Osteocyte (in vitro differentiated cells): ENCODE measurements at regions not wholly inside any gene's neighbourhood (a gene's known extent, or its start where the extent isn't known, plus 50 kb on each side); places are given as distances from the start of the nearest gene placed in this dataset.

Experiments used
- DNase-seq: peaks from one replicate; pipeline ENCODE4 v3.0.0; 2021; ENCODE audit warnings: mixed read lengths; ENCODE audit not compliant: unreplicated experiment; ENCODE audit errors: extremely low spot score
- H3K27ac Mint-ChIP-seq: one replicate; pipeline ENCODE4 v1.8.0; 2021; ENCODE audit warnings: mild to moderate bottlenecking, mixed read lengths; ENCODE audit not compliant: unreplicated experiment
- H3K27me3 Mint-ChIP-seq: one replicate; pipeline ENCODE4 v1.8.0; 2021; ENCODE audit warnings: mixed read lengths; ENCODE audit not compliant: unreplicated experiment
- H3K36me3 Mint-ChIP-seq: one replicate; pipeline ENCODE4 v1.8.0; 2021; ENCODE audit warnings: mixed read lengths; ENCODE audit not compliant: unreplicated experiment
- H3K4me1 Mint-ChIP-seq: one replicate; pipeline ENCODE4 v1.8.0; 2021; ENCODE audit warnings: mixed read lengths; ENCODE audit not compliant: unreplicated experiment
- H3K4me3 Mint-ChIP-seq: one replicate; pipeline ENCODE4 v1.8.0; 2021; ENCODE audit warnings: mild to moderate bottlenecking, moderate library complexity, mixed read lengths; ENCODE audit not compliant: unreplicated experiment
- H3K9me3 Mint-ChIP-seq: one replicate; pipeline ENCODE4 v1.8.0; 2021; ENCODE audit warnings: mixed read lengths; ENCODE audit not compliant: unreplicated experiment
- TF ChIP-seq, protein P1 (sequence below): fragments of 200-600 bp; sonication (generic); IDR thresholded peaks from 2 replicates; pipeline ENCODE4 v1.5.0; 2021; ENCODE audit warnings: antibody characterized with exemption, mild to moderate bottlenecking, moderate library complexity

GRCh38 chr10:130814610-130815009, 496.9 kb downstream of the TCERG1L start:
- Mint-ChIP-seq H3K9me3 (peaks cover 36% of the 10 kb centered on the region), H3K4me3 (no peak overlapping the region), H3K27ac (no peak overlapping the region), H3K36me3 (no peaks in the 10 kb centered on the region), H3K27me3 (no peaks in the 10 kb centered on the region), H3K4me1 (no peaks in the 10 kb centered on the region)
- TF ChIP-seq, protein P1, sequence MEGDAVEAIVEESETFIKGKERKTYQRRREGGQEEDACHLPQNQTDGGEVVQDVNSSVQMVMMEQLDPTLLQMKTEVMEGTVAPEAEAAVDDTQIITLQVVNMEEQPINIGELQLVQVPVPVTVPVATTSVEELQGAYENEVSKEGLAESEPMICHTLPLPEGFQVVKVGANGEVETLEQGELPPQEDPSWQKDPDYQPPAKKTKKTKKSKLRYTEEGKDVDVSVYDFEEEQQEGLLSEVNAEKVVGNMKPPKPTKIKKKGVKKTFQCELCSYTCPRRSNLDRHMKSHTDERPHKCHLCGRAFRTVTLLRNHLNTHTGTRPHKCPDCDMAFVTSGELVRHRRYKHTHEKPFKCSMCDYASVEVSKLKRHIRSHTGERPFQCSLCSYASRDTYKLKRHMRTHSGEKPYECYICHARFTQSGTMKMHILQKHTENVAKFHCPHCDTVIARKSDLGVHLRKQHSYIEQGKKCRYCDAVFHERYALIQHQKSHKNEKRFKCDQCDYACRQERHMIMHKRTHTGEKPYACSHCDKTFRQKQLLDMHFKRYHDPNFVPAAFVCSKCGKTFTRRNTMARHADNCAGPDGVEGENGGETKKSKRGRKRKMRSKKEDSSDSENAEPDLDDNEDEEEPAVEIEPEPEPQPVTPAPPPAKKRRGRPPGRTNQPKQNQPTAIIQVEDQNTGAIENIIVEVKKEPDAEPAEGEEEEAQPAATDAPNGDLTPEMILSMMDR: no peak
- peak; percentile 51 for DNase-seq

DNA sequence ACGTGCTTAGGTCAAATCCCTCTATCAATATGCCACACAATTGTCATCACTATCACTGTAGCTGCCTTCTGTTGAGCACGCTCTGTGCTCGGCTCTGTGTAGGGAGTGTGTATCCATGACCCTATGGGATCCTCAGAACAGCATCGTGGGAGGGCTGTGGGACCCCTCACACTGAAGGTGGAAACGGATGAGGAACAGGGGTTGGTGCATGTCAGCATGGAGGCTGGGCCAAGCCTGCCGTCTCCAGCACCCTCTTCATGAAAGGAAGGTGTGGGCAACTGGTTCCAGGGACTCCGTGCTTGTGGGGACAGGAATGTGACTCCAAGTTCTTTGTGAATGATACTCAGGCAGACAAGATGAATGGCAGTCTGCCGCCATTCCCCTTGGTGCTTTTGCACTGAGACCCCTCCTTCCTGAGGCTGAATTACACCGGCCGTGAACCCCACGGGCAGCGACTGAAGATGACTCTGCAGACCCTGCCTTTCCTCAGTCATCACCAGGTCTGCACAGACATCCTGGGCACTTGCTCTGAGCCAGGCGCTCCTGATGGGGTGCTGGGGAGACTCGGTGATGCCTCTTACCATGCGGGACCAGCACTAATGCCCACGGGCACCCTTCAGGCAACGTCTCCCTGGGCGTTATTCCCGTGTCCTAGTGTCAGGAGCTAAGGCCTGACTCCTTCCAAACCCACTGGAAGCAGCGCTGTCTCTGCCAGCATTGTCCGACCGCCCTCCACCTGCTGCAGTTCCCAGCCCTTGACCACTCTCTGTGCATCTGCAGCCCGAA, 495.2 kb downstream of the TCERG1L start:
- Mint-ChIP-seq H3K9me3 (peaks cover 46% of the 10 kb centered on the region), H3K4me3 (no peak overlapping the region), H3K27ac (no peak overlapping the region), H3K4me1 (no peaks in the 10 kb centered on the region), H3K36me3 (no peaks in the 10 kb centered on the region), H3K27me3 (no peaks in the 10 kb centered on the region)
- TF ChIP-seq, protein P1: no peak
- peak; percentile 70 for DNase-seq

- Mint-ChIP-seq H3K27ac (no peak overlapping the region), H3K27me3 (no peaks in the 10 kb centered on the region), H3K4me1 (no peaks in the 10 kb centered on the region), H3K4me3 (no peak overlapping the region), H3K36me3 (no peaks in the 10 kb centered on the region), H3K9me3 (peaks cover 47% of the 10 kb centered on the region)
- TF ChIP-seq, protein P1: no peak
- peak; percentile 64 for DNase-seq
These were observed 494.4 kb downstream of the TCERG1L start for GRCh38 chr10:130817046-130817624.

GRCh38 chr10:130817674-130818073, 493.8 kb downstream of the TCERG1L start:
- TF ChIP-seq, protein P1: no peak
- no peak overlapping the region for H3K27ac Mint-ChIP-seq
- H3K27me3 Mint-ChIP-seq: no peaks in the 10 kb centered on the region
- no peaks in the 10 kb centered on the region for H3K36me3 Mint-ChIP-seq
- H3K4me3 Mint-ChIP-seq: no peak overlapping the region
- H3K9me3 Mint-ChIP-seq: peaks cover 46% of the 10 kb centered on the region
- peak; percentile 19 for DNase-seq
- H3K4me1 Mint-ChIP-seq: no peaks in the 10 kb centered on the region

DNA sequence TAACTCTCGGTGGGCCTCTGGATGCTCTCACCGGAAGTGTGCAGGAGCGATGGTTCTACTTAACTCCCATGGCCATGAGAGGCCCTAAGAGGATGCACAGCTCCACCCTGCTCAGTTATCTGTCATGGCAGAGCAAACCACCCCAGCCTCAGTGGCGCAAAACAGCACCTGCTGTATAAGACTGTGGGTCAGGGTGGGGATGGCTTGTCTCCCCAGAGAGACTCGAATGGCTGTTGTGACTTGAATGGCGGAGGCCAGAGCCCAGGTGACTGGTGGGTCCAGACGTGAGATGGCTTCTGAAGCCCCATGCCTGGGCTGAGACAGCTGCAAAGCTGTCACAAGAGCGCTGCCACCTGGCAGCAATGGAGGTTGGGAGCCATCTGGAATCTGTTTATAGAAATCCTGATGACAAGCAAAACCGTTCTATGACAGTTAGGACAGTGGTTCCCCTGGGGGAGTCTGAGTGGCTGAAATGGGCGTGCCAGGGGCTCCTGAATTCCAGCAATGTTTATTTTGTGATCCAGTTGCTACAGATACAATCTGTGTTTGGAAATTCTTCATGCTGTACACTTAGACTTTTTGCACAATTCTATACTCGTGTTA, 490.5 kb downstream of the TCERG1L start:
- Mint-ChIP-seq H3K27ac (no peak overlapping the region), H3K4me1 (no peaks in the 10 kb centered on the region), H3K36me3 (no peaks in the 10 kb centered on the region), H3K4me3 (no peak overlapping the region), H3K27me3 (no peaks in the 10 kb centered on the region), H3K9me3 (peaks cover 54% of the 10 kb centered on the region)
- TF ChIP-seq, protein P1: no peak
- DNase-seq: peak; percentile 60
